Spleen (tissue), 3 donors: ENCODE measurements at regions not wholly inside any gene's neighbourhood (a gene's known extent, or its start where the extent isn't known, plus 50 kb on each side); places are given as distances from the start of the nearest gene placed in this dataset.
A peak's percentile ranks its signal among the peaks of the same experiment; 100 is the strongest.

Experiments used
- POLR2A ChIP-seq, 3 donors: fragments of 450-650 bp; IDR thresholded peaks; one replicate each; pipeline ENCODE4 v1.5.1; 2017; ENCODE audit warnings: antibody characterized with exemption in 3 of 3, mild to moderate bottlenecking in 1 of 3
- POLR2AphosphoS5 ChIP-seq, 3 donors: sonication (generic); formaldehyde crosslinking; IDR thresholded peaks; one replicate each; pipeline ENCODE4 v1.5.1; 2017; ENCODE audit warnings: antibody characterized with exemption in 3 of 3

GRCh38 chr17:77281122-77281903 is 140.5 kb downstream of the SEC14L1 start:
- TF ChIP-seq POLR2A (IDR thresholded peaks at IDR 0.05) (no peak), POLR2AphosphoS5 (IDR thresholded peaks at IDR 0.05) (peak in 2 of 3 donors; percentile 29 to 41)
